ENCODE measurements at regions not wholly inside any gene's neighbourhood (a gene's known extent, or its start where the extent isn't known, plus 50 kb on each side); places are given as distances from the start of the nearest gene placed in this dataset.

GRCh38 chrX:34881671-34882070, 60.9 kb upstream of the FAM47B start:
- no peak overlapping the region for H3K4me3 ChIP-seq
- H3K36me3 ChIP-seq, result no peaks in the 10 kb centered on the region
- no peak overlapping the region for H3K27ac ChIP-seq
- H3K9me3 ChIP-seq (replicated peaks), result no peaks in the 10 kb centered on the region
- DNase-seq (ENCODE audit: low read depth in 1 of 2, low spot score in 2 of 2), result no peak
- H3K27me3 ChIP-seq (replicated peaks), result no peaks in the 10 kb centered on the region
- peaks cover 17% of the 10 kb centered on the region for H3K4me1 ChIP-seq (replicated peaks)

DNA sequence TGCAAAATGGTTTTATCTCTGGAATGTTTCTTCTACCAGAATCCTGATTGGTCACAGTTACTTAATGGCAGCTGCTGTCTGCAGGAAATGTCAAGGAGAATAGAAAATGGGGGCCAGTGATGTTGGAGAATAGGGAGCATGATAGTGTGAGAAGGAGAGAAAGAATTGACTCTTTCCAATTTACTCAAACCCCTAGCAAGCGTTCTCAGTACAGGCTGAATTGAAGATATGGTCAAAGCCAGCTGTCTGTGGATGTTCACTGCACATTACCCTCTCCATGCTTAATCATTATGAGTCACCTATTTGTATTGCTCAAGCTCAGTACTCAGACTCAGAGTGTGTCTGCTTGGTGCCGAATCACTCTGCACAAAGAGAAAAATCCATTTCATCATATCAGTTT, 57.8 kb upstream of the FAM47B start:
- no peaks in the 10 kb centered on the region for H3K36me3 ChIP-seq
- DNase-seq (ENCODE audit: low read depth in 1 of 2, low spot score in 2 of 2), result peak; percentile 30 to 39
- H3K4me3 ChIP-seq, result no peak overlapping the region
- H3K4me1 ChIP-seq (replicated peaks), result peaks cover 8% of the 10 kb centered on the region
- H3K27ac ChIP-seq, result no peak overlapping the region
- no peaks in the 10 kb centered on the region for H3K27me3 ChIP-seq (replicated peaks)
- no peaks in the 10 kb centered on the region for H3K9me3 ChIP-seq (replicated peaks)

DNA sequence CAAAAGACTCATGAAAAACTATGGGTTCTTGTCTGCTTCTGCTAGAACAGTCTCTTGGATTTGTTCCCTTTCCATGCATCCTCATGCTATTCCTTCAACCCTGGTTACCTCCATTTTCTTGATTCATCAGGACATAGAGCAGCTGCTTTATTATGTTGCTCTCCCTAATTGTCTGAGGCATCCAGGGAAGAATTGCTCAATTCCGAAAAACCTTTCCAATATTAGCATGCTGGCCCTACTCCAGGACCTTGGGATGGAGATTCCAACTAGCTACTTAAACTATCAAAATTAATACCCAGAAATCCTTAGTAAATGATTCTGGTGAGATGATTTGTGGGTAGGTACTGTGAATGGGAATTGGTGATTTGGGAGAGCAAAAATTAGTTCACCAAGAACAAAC, 56.6 kb upstream of the FAM47B start:
- Histone ChIP-seq H3K27ac (no peak overlapping the region), H3K27me3 (replicated peaks) (no peaks in the 10 kb centered on the region), H3K4me3 (no peak overlapping the region), H3K36me3 (no peaks in the 10 kb centered on the region), H3K9me3 (replicated peaks) (no peaks in the 10 kb centered on the region), H3K4me1 (replicated peaks) (peaks cover 8% of the 10 kb centered on the region)
- no peak for DNase-seq (ENCODE audit: low read depth in 1 of 2, low spot score in 2 of 2)

GRCh38 chrX:34891391-34891790, 51.2 kb upstream of the FAM47B start:
- Histone ChIP-seq H3K36me3 (no peaks in the 10 kb centered on the region), H3K27me3 (replicated peaks) (no peaks in the 10 kb centered on the region), H3K9me3 (replicated peaks) (no peaks in the 10 kb centered on the region), H3K4me1 (replicated peaks) (no peaks in the 10 kb centered on the region), H3K4me3 (no peak overlapping the region), H3K27ac (no peak overlapping the region)
- no peak for DNase-seq (ENCODE audit: low read depth in 1 of 2, low spot score in 2 of 2)
